WI38 (cell line): ENCODE measurements at regions not wholly inside any gene's neighbourhood (a gene's known extent, or its start where the extent isn't known, plus 50 kb on each side); places are given as distances from the start of the nearest gene placed in this dataset.

Source experiments
- H3K4me3 ChIP-seq: 2 replicates; pipeline ENCODE4 v1.5.1; 2011; ENCODE audit warnings: low read depth, mild to moderate bottlenecking, control low read depth, low read length
- CTCF ChIP-seq: IDR thresholded peaks from 2 replicates; pipeline ENCODE4 v1.5.1; 2012; ENCODE audit warnings: low read depth, mild to moderate bottlenecking, control low read depth, low read length

GRCh38 chrX:45381841-45382240 is 181.2 kb upstream of the DIPK2B start:
- no peak for TF ChIP-seq CTCF
- H3K4me3 ChIP-seq, result no peak overlapping the region

GRCh38 chrX:45381366-45381765 is 180.7 kb upstream of the DIPK2B start:
- TF ChIP-seq CTCF, result no peak
- no peak overlapping the region for H3K4me3 ChIP-seq

GRCh38 chrX:45379236-45379635 is 178.6 kb upstream of the DIPK2B start:
- TF ChIP-seq CTCF, result no peak
- H3K4me3 ChIP-seq, result no peak overlapping the region

GRCh38 chrX:45372151-45372550 is 171.5 kb upstream of the DIPK2B start:
- no peak overlapping the region for H3K4me3 ChIP-seq
- no peak for TF ChIP-seq CTCF

GRCh38 chrX:45368705-45369104 is 168.0 kb upstream of the DIPK2B start:
- no peak for TF ChIP-seq CTCF
- no peak overlapping the region for H3K4me3 ChIP-seq

- H3K4me3 ChIP-seq, result no peak overlapping the region
- TF ChIP-seq CTCF, result no peak
These were observed 162.9 kb upstream of the DIPK2B start for GRCh38 chrX:45363596-45363995.

- H3K4me3 ChIP-seq, result no peak overlapping the region
- TF ChIP-seq CTCF, result no peak
These were observed 159.9 kb upstream of the DIPK2B start for GRCh38 chrX:45360571-45360970.
